Sigmoid colon (tissue), 4 donors: ENCODE measurements at regions not wholly inside any gene's neighbourhood (a gene's known extent, or its start where the extent isn't known, plus 50 kb on each side); places are given as distances from the start of the nearest gene placed in this dataset.

Experiments used
- CTCF ChIP-seq, 4 experiments: fragments of 450-650 bp in 3 of 4; fragments of 200-600 bp in 1 of 4; IDR thresholded peaks; one replicate each; pipeline ENCODE4 v1.5.1; 2016 to 2019; ENCODE audit warnings: antibody characterized with exemption in 4 of 4, mild to moderate bottlenecking in 3 of 4, moderate library complexity in 2 of 4
- EP300 ChIP-seq, 4 donors: sonication (generic); formaldehyde crosslinking; IDR thresholded peaks; one replicate each; pipeline ENCODE4 v1.6.1; 2017; ENCODE audit warnings: antibody characterized with exemption in 4 of 4
- POLR2A ChIP-seq, 2 donors: fragments of 450-650 bp; IDR thresholded peaks; one replicate each; pipeline ENCODE4 v1.6.1; 2016; ENCODE audit warnings: antibody characterized with exemption in 2 of 2, mild to moderate bottlenecking in 2 of 2, moderate library complexity in 2 of 2
- POLR2AphosphoS5 ChIP-seq, 4 donors: sonication (generic); formaldehyde crosslinking; IDR thresholded peaks; one replicate each; pipeline ENCODE4 v1.6.1; 2017; ENCODE audit warnings: antibody characterized with exemption in 4 of 4

DNA sequence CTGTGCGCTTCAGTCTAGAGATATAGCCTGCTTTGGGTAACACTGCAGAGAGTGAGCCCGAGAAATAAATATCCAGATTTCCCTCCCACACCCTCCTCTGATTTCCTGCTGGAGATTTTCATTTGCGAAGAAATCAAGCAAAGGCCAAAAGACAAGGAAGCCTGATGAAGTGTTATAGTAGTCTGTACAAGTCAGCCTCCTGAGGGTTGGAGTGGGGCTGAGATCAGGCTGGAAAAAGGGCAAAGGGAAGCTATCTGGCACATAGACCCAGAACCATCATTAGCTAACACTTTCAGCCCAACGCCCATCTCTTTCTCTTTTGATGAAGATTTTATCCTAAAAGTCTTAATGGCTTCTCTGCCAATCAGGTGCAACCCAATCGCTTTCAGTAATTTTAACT lies 154.6 kb upstream of the SLC44A1 start:
- TF ChIP-seq CTCF (IDR thresholded peaks at IDR 0.05) (no peak), EP300 (IDR thresholded peaks at IDR 0.05) (no peak), POLR2AphosphoS5 (IDR thresholded peaks at IDR 0.05) (no peak), POLR2A (IDR thresholded peaks at IDR 0.05) (no peak)
